H9 (cell line): ENCODE measurements at regions not wholly inside any gene's neighbourhood (a gene's known extent, or its start where the extent isn't known, plus 50 kb on each side); places are given as distances from the start of the nearest gene placed in this dataset.

Experiments
- DNase-seq: peaks from one replicate; pipeline ENCODE4 v3.0.0-alpha.2; 2017
- H2AFZ ChIP-seq: one replicate; pipeline ENCODE4 v1.6.1; 2013; ENCODE audit warnings: mild to moderate bottlenecking, low read length, control low read depth, moderate library complexity
- H2AK5ac ChIP-seq: 2 replicates; pipeline ENCODE4 v1.6.1; 2013; ENCODE audit warnings: low read length, control low read depth, mixed read lengths; ENCODE audit not compliant: insufficient read length
- H2BK120ac ChIP-seq: one replicate; pipeline ENCODE4 v1.6.1; 2013; ENCODE audit warnings: low read depth, mild to moderate bottlenecking, low read length, control low read depth, inconsistent platforms; ENCODE audit not compliant: poor library complexity, severe bottlenecking
- H2BK12ac ChIP-seq: 2 replicates; pipeline ENCODE4 v1.6.1; 2013; ENCODE audit warnings: low read length, control low read depth, mixed read lengths, low read depth; ENCODE audit not compliant: insufficient read length
- H2BK15ac ChIP-seq: 2 replicates; pipeline ENCODE4 v1.6.1; 2013; ENCODE audit warnings: low read depth, low read length, control low read depth
- H2BK20ac ChIP-seq: one replicate; pipeline ENCODE4 v1.6.1; 2013; ENCODE audit warnings: low read depth, mild to moderate bottlenecking, low read length, control low read depth, inconsistent platforms; ENCODE audit not compliant: poor library complexity, severe bottlenecking
- H2BK5ac ChIP-seq: 2 replicates; pipeline ENCODE4 v1.6.1; 2013; ENCODE audit warnings: low read length, control low read depth, mixed read lengths; ENCODE audit not compliant: insufficient read length
- H3K14ac ChIP-seq: 2 replicates; pipeline ENCODE4 v1.6.1; 2013; ENCODE audit warnings: low read length, control low read depth; ENCODE audit not compliant: insufficient read depth
- H3K18ac ChIP-seq: 2 replicates; pipeline ENCODE4 v1.6.1; 2013; ENCODE audit warnings: low read depth, mild to moderate bottlenecking, mixed read lengths, low read length, control low read depth; ENCODE audit not compliant: insufficient read length
- H3K23ac ChIP-seq: 2 replicates; pipeline ENCODE4 v1.6.1; 2013; ENCODE audit warnings: low read length, control low read depth, mixed read lengths, low read depth; ENCODE audit not compliant: insufficient read length
- H3K23me2 ChIP-seq: 2 replicates; pipeline ENCODE4 v1.6.1; 2013; ENCODE audit warnings: low read depth, mild to moderate bottlenecking, mixed read lengths, low read length, control low read depth; ENCODE audit not compliant: insufficient read length, poor library complexity, severe bottlenecking
- H3K27ac ChIP-seq: 2 replicates; pipeline ENCODE4 v1.5.1; 2013; ENCODE audit warnings: low read length, control low read depth, mixed read lengths, low read depth; ENCODE audit not compliant: insufficient read length
- H3K27me3 ChIP-seq: 2 replicates; pipeline ENCODE4 v1.6.1; 2013; ENCODE audit warnings: low read length, control low read depth, inconsistent platforms; ENCODE audit not compliant: insufficient read depth
- H3K4ac ChIP-seq: 2 replicates; pipeline ENCODE4 v1.6.1; 2013; ENCODE audit warnings: low read depth, mild to moderate bottlenecking, control low read depth, inconsistent platforms, low read length, moderate library complexity
- H3K4me1 ChIP-seq: 2 replicates; pipeline ENCODE4 v1.6.1; 2013; ENCODE audit warnings: low read length, control low read depth, inconsistent platforms; ENCODE audit not compliant: insufficient read depth
- H3K4me2 ChIP-seq: 2 replicates; pipeline ENCODE4 v1.6.1; 2013; ENCODE audit warnings: low read length, control low read depth, mixed read lengths; ENCODE audit not compliant: insufficient read length, insufficient read depth
- H3K56ac ChIP-seq: 2 replicates; pipeline ENCODE4 v1.6.1; 2013; ENCODE audit warnings: low read depth, mild to moderate bottlenecking, mixed read lengths, low read length, control low read depth; ENCODE audit not compliant: insufficient read length
- H3K79me1 ChIP-seq: 2 replicates; pipeline ENCODE4 v1.6.1; 2013; ENCODE audit warnings: low read depth, mild to moderate bottlenecking, moderate library complexity, low read length, control low read depth, inconsistent platforms; ENCODE audit not compliant: insufficient read depth, poor library complexity, severe bottlenecking
- H3K79me2 ChIP-seq: 2 replicates; pipeline ENCODE4 v1.6.1; 2013; ENCODE audit warnings: low read length, control low read depth, inconsistent platforms; ENCODE audit not compliant: insufficient read depth
- H3K9ac ChIP-seq: 2 replicates; pipeline ENCODE4 v1.6.1; 2013; ENCODE audit warnings: low read length, control low read depth, mixed read lengths; ENCODE audit not compliant: insufficient read length; ENCODE audit errors: extremely low read depth
- H3K9me3 ChIP-seq: one replicate; pipeline ENCODE4 v1.6.1; 2013; ENCODE audit warnings: low read depth, low read length, inconsistent platforms; ENCODE audit not compliant: control insufficient read depth
- H3T11ph ChIP-seq: one replicate; pipeline ENCODE4 v1.6.1; 2013; ENCODE audit warnings: mild to moderate bottlenecking, low read length, control low read depth, inconsistent platforms
- H4K20me1 ChIP-seq: one replicate; pipeline ENCODE4 v1.6.1; 2013; ENCODE audit not compliant: control insufficient read depth, insufficient read length, insufficient read depth
- H4K5ac ChIP-seq: 2 replicates; pipeline ENCODE4 v1.6.1; 2013; ENCODE audit warnings: low read depth, mild to moderate bottlenecking, mixed read lengths, low read length, control low read depth; ENCODE audit not compliant: insufficient read length
- H4K8ac ChIP-seq: replicated peaks from 2 replicates; pipeline ENCODE4 v1.6.1; 2013; ENCODE audit warnings: low read length, control low read depth, mixed read lengths, low read depth; ENCODE audit not compliant: insufficient read length
- H4K91ac ChIP-seq: 2 replicates; pipeline ENCODE4 v1.6.1; 2013; ENCODE audit warnings: low read depth, mild to moderate bottlenecking, moderate library complexity, mixed read lengths, low read length, control low read depth; ENCODE audit not compliant: insufficient read length
- H3K27ac Mint-ChIP-seq, 3 experiments: 2 replicates in 2 of 3; 3 replicates in 1 of 3; pipeline ENCODE4 v1.8.0; 2020 to 2021; ENCODE audit warnings: mixed read lengths in 3 of 3, mild to moderate bottlenecking in 1 of 3, moderate library complexity in 1 of 3
- H3K27me3 Mint-ChIP-seq: 2 replicates; pipeline ENCODE4 v1.8.0; 2021; ENCODE audit warnings: low read depth, mild to moderate bottlenecking, moderate library complexity, mixed read lengths
- H3K36me3 Mint-ChIP-seq, 3 experiments: 2 replicates in 2 of 3; 3 replicates in 1 of 3; pipeline ENCODE4 v1.8.0; 2020 to 2021; ENCODE audit warnings: low read depth in 3 of 3, mixed read lengths in 3 of 3; ENCODE audit not compliant: insufficient read depth in 1 of 3
- H3K4me1 Mint-ChIP-seq, 2 experiments: 2 replicates each; pipeline ENCODE4 v1.8.0; 2020; ENCODE audit warnings: mixed read lengths in 2 of 2
- H3K4me3 Mint-ChIP-seq, 2 experiments: 2 replicates in 1 of 2; 3 replicates in 1 of 2; pipeline ENCODE4 v1.8.0; 2020 to 2021; ENCODE audit warnings: mild to moderate bottlenecking in 2 of 2, mixed read lengths in 2 of 2, moderate library complexity in 1 of 2
- H3K9me3 Mint-ChIP-seq, 2 experiments: 2 replicates in 1 of 2; 3 replicates in 1 of 2; pipeline ENCODE4 v1.8.0; 2020; ENCODE audit warnings: mild to moderate bottlenecking in 2 of 2, mixed read lengths in 2 of 2, moderate library complexity in 1 of 2
- CTCF ChIP-seq: fragments of 200-600 bp; sonication (generic); conservative IDR thresholded peaks from 3 replicates; pipeline ENCODE4 v1.8.0; 2021; ENCODE audit warnings: antibody characterized with exemption, mild to moderate bottlenecking
- WGBS: extraction: QIAGEN DNeasy Blood & Tissue Kit; methylation state at CpG from one replicate; pipeline ENCODE4 v1.1.7; 2013; ENCODE audit warnings: missing lambda C conversion rate, low lambda C conversion rate, mixed read lengths; ENCODE audit not compliant: insufficient read length; ENCODE audit errors: extremely low coverage; 5-methylcytosine and 5-hydroxymethylcytosine counted together

GRCh38 chr11:11770921-11771486, 70.8 kb upstream of the USP47 start:
- no peak overlapping the region for H3K23ac ChIP-seq
- no peak overlapping the region for H2AFZ ChIP-seq
- TF ChIP-seq CTCF, result no peak
- no peak overlapping the region for H3K4ac ChIP-seq
- H3K4me1 Mint-ChIP-seq, result no peaks in the 10 kb centered on the region; a peak in 1 of 4 replicates
- H2BK5ac ChIP-seq, result no peak overlapping the region
- no peaks in the 10 kb centered on the region for H3K4me1 ChIP-seq
- no peak overlapping the region for H4K5ac ChIP-seq
- no peaks in the 10 kb centered on the region for H3K79me1 ChIP-seq
- DNase-seq, result no peak
- H4K91ac ChIP-seq, result no peak overlapping the region
- H2AK5ac ChIP-seq, result no peak overlapping the region
- H3K9me3 Mint-ChIP-seq, result peaks cover 0 to 2% of the 10 kb centered on the region in 2 experiments; a peak in 1 of 5 replicates
- H2BK120ac ChIP-seq, result no peak overlapping the region
- H3K9ac ChIP-seq, result no peak overlapping the region
- WGBS, result no CpG with 5 or more reads among the region's 3 CpGs
- H3T11ph ChIP-seq, result no peak overlapping the region
- H3K79me2 ChIP-seq, result no peaks in the 10 kb centered on the region
- no peaks in the 10 kb centered on the region for H3K36me3 Mint-ChIP-seq
- H3K9me3 ChIP-seq, result no peaks in the 10 kb centered on the region
- no peak overlapping the region for H3K27ac Mint-ChIP-seq
- no peak overlapping the region for H3K4me2 ChIP-seq
- no peaks in the 10 kb centered on the region for H3K27me3 ChIP-seq
- peaks cover 20% of the 10 kb centered on the region for H3K27me3 Mint-ChIP-seq
- no peak overlapping the region for H3K18ac ChIP-seq
- no peak overlapping the region for H2BK20ac ChIP-seq
- no peak overlapping the region for H4K8ac ChIP-seq
- H3K56ac ChIP-seq, result no peak overlapping the region
- H2BK15ac ChIP-seq, result no peak overlapping the region
- H3K14ac ChIP-seq, result no peak overlapping the region
- H4K20me1 ChIP-seq, result no peaks in the 10 kb centered on the region
- H3K23me2 ChIP-seq, result no peaks in the 10 kb centered on the region
- H2BK12ac ChIP-seq, result no peak overlapping the region
- H3K27ac ChIP-seq, result no peak overlapping the region
- no peak overlapping the region for H3K4me3 Mint-ChIP-seq
